ENCODE measurements at regions not wholly inside any gene's neighbourhood (a gene's known extent, or its start where the extent isn't known, plus 50 kb on each side); places are given as distances from the start of the nearest gene placed in this dataset.

DNA sequence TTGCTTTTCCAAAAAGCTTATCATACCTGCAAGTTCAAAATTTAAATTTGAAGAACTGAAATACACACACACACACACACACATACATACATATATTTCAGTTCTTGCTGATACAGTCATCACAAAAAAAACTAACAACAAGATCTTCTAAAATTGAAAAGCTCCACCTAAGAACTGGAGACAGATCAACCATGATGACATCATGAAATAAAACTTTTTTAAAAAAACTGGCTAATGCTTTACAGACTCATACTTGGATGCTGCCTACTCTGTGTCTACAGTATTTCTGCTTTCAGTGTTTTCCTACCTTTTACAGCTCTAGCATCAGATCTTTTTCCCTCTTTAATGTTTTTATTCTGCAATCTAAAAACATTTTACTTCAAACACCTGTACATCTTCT lies 261.4 kb downstream of the DIO2 start:
- ChIA-PET POLR2A (no interaction called here), CTCF (ENCODE audit: low intra/inter-chr PET ratio) (no interaction called here)
- Histone ChIP-seq H3K79me2 (ENCODE audit: control insufficient read depth, insufficient read depth, low read length) (no peaks in the 10 kb centered on the region), H3K27me3 (ENCODE audit: control insufficient read depth in 2 of 2, insufficient read depth in 2 of 2, low read length in 2 of 2) (no peaks in the 10 kb centered on the region), H3K27ac (ENCODE audit: extremely low read depth, low read depth, low read length) (no peak overlapping the region), H4K20me1 (replicated peaks; ENCODE audit: control insufficient read depth, insufficient read depth, low read length) (no peaks in the 10 kb centered on the region), H3K36me3 (ENCODE audit: control insufficient read depth, insufficient read depth, low read length) (no peaks in the 10 kb centered on the region), H2AFZ (ENCODE audit: low read depth, low read length) (no peak overlapping the region), H3K4me1 (replicated peaks in 1 of 2; ENCODE audit: control insufficient read depth in 2 of 2, insufficient read depth in 2 of 2, low read length in 2 of 2) (no peaks in the 10 kb centered on the region), H3K4me3 (no peak overlapping the region), H3K9me1 (ENCODE audit: control insufficient read depth, insufficient read depth, low read length) (no peaks in the 10 kb centered on the region), H3K4me2 (ENCODE audit: insufficient read depth, low read length) (no peak overlapping the region), H3K9me3 (replicated peaks; ENCODE audit: control insufficient read depth, insufficient read depth, low read depth, low read length) (no peaks in the 10 kb centered on the region; the same call in 1 of the 2 replicates), H3K9ac (ENCODE audit: insufficient read depth in 1 of 2, low read depth in 2 of 2, low read length in 2 of 2) (no peak overlapping the region)
- BruUV-seq (replicated peaks), result no TSS peak
- in situ Hi-C loops (cut with MboI), result no loop called here
- DNase-seq (ENCODE audit: extremely low read depth in 1 of 4, low spot score in 3 of 4) (no peak), FAIRE-seq (no peak), ATAC-seq (no peak)
- intact Hi-C loops (cut with micrococcal nuclease), result no loop called here
- TF ChIP-seq, protein P1, sequence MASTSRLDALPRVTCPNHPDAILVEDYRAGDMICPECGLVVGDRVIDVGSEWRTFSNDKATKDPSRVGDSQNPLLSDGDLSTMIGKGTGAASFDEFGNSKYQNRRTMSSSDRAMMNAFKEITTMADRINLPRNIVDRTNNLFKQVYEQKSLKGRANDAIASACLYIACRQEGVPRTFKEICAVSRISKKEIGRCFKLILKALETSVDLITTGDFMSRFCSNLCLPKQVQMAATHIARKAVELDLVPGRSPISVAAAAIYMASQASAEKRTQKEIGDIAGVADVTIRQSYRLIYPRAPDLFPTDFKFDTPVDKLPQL (IDR thresholded peaks at IDR 0.05; ENCODE audit: extremely low read depth, insufficient read length), result no peak

DNA sequence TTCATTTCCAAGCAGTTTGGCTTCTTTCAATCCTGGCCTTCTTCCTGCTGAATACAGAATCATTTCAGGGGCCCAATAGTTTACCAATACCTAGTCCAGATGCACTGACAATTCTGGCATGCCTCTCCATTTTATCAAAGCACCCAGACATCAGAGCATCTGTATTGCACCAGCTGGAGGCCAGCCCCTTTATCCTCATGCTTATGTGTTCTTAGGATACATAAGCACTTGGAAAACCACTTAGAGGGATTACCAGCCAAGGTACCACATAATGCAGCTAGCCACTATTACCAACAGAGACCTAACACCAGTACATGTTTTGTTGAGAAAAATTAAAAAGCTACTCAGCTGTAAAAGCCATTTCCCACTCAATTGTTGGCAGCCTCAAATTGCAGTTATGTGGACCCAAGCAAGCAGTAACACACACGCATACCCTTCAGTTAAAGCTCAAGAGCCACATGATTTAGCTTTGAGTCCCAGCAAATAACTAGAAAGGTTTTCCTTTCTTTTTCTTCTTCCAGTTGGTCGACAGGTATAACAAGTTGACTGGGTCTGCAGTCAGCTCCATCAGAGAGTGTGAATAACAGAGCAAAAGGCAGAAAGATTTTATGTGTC lies 263.8 kb downstream of the DIO2 start:
- Histone ChIP-seq H3K27ac (ENCODE audit: extremely low read depth, low read depth, low read length) (no peak overlapping the region), H2AFZ (ENCODE audit: low read depth, low read length) (no peak overlapping the region), H3K4me1 (replicated peaks in 1 of 2; ENCODE audit: control insufficient read depth in 2 of 2, insufficient read depth in 2 of 2, low read length in 2 of 2) (no peaks in the 10 kb centered on the region), H3K79me2 (ENCODE audit: control insufficient read depth, insufficient read depth, low read length) (no peaks in the 10 kb centered on the region), H3K9me3 (replicated peaks; ENCODE audit: control insufficient read depth, insufficient read depth, low read depth, low read length) (no peaks in the 10 kb centered on the region; the same call in 1 of the 2 replicates), H3K27me3 (ENCODE audit: control insufficient read depth in 2 of 2, insufficient read depth in 2 of 2, low read length in 2 of 2) (no peaks in the 10 kb centered on the region), H3K36me3 (ENCODE audit: control insufficient read depth, insufficient read depth, low read length) (no peaks in the 10 kb centered on the region), H3K4me2 (ENCODE audit: insufficient read depth, low read length) (no peak overlapping the region), H4K20me1 (replicated peaks; ENCODE audit: control insufficient read depth, insufficient read depth, low read length) (no peaks in the 10 kb centered on the region), H3K4me3 (no peak overlapping the region), H3K9ac (ENCODE audit: insufficient read depth in 1 of 2, low read depth in 2 of 2, low read length in 2 of 2) (no peak overlapping the region), H3K9me1 (ENCODE audit: control insufficient read depth, insufficient read depth, low read length) (no peaks in the 10 kb centered on the region)
- no TSS peak for BruUV-seq (replicated peaks)
- no peak for FAIRE-seq
- ChIA-PET POLR2A (interaction anchor here (0.6 kb wide), 1 partner anchor 19 kb away, joined by 3 read pairs; no protein-coding TSS in a partner anchor), CTCF (ENCODE audit: low intra/inter-chr PET ratio) (no interaction called here)
- DNase-seq (ENCODE audit: extremely low read depth in 1 of 4, low spot score in 3 of 4), result no peak
- 0% methylated on average over 1 of the region's 2 CpGs for WGBS (ENCODE audit: insufficient coverage, low coverage, missing lambda C conversion rate)
- in situ Hi-C loops (cut with MboI), result no loop called here
- intact Hi-C loops (cut with micrococcal nuclease), result no loop called here
- no peak for ATAC-seq
- TF ChIP-seq EP300 (IDR thresholded peaks at IDR 0.05; ENCODE audit: low read length), result no peak
- TF ChIP-seq GTF2E2 (tag; IDR thresholded peaks at IDR 0.05), result no peak
- TF ChIP-seq ZNF561 (CRISPR knock-in tag; conservative IDR thresholded peaks at IDR 0.05), result no peak
- no peak for TF ChIP-seq ZNF311 (CRISPR knock-in tag; IDR thresholded peaks at IDR 0.05)
- TF ChIP-seq HDGF (IDR thresholded peaks at IDR 0.05), result no peak
- no peak for TF ChIP-seq CCAR2 (IDR thresholded peaks at IDR 0.05; ENCODE audit: low read depth, low read length)
- no peak for TF ChIP-seq SMARCC2 (IDR thresholded peaks at IDR 0.05; ENCODE audit: low read depth)
- TF ChIP-seq HSF4 (CRISPR knock-in tag; IDR thresholded peaks at IDR 0.05; ENCODE audit: borderline replicate concordance), result no peak
- TF ChIP-seq NR1H2 (CRISPR knock-in tag; IDR thresholded peaks at IDR 0.05), result no peak
- TF ChIP-seq MCM7 (IDR thresholded peaks at IDR 0.05), result no peak
- no peak for TF ChIP-seq SP2 (IDR thresholded peaks at IDR 0.05; ENCODE audit: extremely low read depth, low read depth, low read length, poor library complexity, severe bottlenecking)
- no peak for TF ChIP-seq NBN (IDR thresholded peaks at IDR 0.05; ENCODE audit: low read depth)
- no peak for TF ChIP-seq GTF3C2 (IDR thresholded peaks at IDR 0.05; ENCODE audit: borderline replicate concordance, extremely low read depth, insufficient read length)
- TF ChIP-seq SRSF1 (IDR thresholded peaks at IDR 0.05; ENCODE audit: low read depth, low read length), result no peak
